ENCODE measurements at regions not wholly inside any gene's neighbourhood (a gene's known extent, or its start where the extent isn't known, plus 50 kb on each side); places are given as distances from the start of the nearest gene placed in this dataset.

DNA sequence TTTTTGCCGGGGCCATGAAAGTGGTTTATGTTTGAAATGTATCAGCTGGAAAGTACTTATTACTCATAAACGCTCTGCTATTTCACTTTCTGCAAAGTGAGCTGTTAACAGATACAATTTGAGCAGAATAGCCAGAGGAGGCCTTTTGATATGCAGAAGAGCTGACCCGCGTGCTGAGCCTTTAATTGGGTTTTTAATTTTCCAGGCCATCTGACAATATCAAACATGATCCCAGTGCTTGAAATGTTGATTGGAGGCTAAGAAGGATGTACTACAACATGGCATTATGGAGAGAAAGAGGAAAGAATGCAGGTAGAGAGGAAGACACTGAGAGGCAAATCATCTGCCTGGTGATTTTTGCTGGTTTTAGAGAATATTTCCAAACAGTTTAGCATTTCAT, 261.3 kb upstream of the MEIS2 start:
- 52 to 68% (median 65%) methylated on average over 4 of the region's 4 CpGs for WGBS, 5 donors
- Histone ChIP-seq H3K4me3 (no peak overlapping the region), H3K27ac (no peak overlapping the region), H3K9me3 (no peaks in the 10 kb centered on the region), H3K27me3 (no peaks in the 10 kb centered on the region), H3K4me1 (no peaks in the 10 kb centered on the region), H3K36me3 (no peaks in the 10 kb centered on the region)
- TF ChIP-seq EP300 (IDR thresholded peaks at IDR 0.05) (no peak), POLR2A (IDR thresholded peaks at IDR 0.05) (no peak), POLR2AphosphoS5 (IDR thresholded peaks at IDR 0.05) (no peak)
- TF ChIP-seq, protein P1, sequence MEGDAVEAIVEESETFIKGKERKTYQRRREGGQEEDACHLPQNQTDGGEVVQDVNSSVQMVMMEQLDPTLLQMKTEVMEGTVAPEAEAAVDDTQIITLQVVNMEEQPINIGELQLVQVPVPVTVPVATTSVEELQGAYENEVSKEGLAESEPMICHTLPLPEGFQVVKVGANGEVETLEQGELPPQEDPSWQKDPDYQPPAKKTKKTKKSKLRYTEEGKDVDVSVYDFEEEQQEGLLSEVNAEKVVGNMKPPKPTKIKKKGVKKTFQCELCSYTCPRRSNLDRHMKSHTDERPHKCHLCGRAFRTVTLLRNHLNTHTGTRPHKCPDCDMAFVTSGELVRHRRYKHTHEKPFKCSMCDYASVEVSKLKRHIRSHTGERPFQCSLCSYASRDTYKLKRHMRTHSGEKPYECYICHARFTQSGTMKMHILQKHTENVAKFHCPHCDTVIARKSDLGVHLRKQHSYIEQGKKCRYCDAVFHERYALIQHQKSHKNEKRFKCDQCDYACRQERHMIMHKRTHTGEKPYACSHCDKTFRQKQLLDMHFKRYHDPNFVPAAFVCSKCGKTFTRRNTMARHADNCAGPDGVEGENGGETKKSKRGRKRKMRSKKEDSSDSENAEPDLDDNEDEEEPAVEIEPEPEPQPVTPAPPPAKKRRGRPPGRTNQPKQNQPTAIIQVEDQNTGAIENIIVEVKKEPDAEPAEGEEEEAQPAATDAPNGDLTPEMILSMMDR (IDR thresholded peaks at IDR 0.05) = no peak
- no peak for DNase-seq
- intact Hi-C loops (cut with DNase I; ENCODE audit: low total_unique reads) = no loop called here

DNA sequence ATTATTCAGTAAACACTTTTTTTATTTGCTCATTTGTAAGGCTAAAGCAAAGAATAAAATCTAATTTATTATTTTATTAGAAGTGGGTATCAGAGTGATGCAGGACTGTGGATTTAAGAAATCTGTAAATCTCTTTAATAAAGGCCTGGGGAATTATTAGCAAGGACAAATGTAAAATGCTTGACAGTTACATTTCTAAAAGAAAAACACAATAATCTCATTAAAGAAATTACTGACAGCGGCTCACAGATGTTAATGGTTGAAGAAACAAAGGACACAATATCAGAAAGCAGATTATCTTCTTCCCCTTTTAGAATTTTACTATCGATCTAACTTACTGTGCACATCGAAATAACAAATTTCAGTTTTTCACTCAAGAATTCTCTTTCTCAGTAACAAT, 262.1 kb upstream of the MEIS2 start:
- no peak for DNase-seq
- intact Hi-C loops (cut with DNase I; ENCODE audit: low total_unique reads) = no loop called here
- H3K36me3 ChIP-seq = no peaks in the 10 kb centered on the region
- no peaks in the 10 kb centered on the region for H3K4me1 ChIP-seq
- no peaks in the 10 kb centered on the region for H3K9me3 ChIP-seq
- H3K27ac ChIP-seq = no peak overlapping the region
- H3K4me3 ChIP-seq = no peak overlapping the region
- WGBS, 5 donors = 85 to 94% (median 91%) methylated on average over 3 of the region's 3 CpGs
- no peak for TF ChIP-seq POLR2AphosphoS5 (IDR thresholded peaks at IDR 0.05)
- TF ChIP-seq, protein P1 (IDR thresholded peaks at IDR 0.05) = no peak
- TF ChIP-seq POLR2A (IDR thresholded peaks at IDR 0.05) = no peak
- no peak for TF ChIP-seq EP300 (IDR thresholded peaks at IDR 0.05)
- H3K27me3 ChIP-seq = no peaks in the 10 kb centered on the region

DNA sequence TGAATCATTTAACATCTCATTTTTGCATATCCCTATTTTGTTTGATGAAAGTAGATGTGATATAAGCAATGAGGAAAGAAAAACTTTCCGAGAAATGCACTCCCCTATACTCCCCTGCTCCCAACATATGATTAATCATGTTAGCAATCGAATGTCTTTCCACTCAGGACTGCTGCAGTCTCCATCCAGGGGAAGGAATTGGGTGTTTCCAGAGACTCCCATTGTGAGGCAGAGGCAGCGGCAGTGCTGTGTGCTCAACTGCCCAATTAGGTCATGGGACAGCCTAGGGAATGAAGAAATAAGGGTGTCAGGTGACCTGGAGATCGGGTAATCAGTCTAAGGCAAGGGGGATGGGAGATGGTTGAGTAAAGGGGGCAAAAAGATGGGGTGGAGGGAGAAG, 268.6 kb upstream of the MEIS2 start:
- Histone ChIP-seq H3K9me3 (no peaks in the 10 kb centered on the region), H3K27ac (no peak overlapping the region), H3K36me3 (no peaks in the 10 kb centered on the region), H3K27me3 (no peaks in the 10 kb centered on the region), H3K4me3 (no peak overlapping the region), H3K4me1 (no peaks in the 10 kb centered on the region)
- no peak for DNase-seq
- WGBS, 5 donors = 69 to 73% (median 72%) methylated on average over 4 of the region's 4 CpGs
- intact Hi-C loops (cut with DNase I; ENCODE audit: low total_unique reads) = no loop called here
- no peak for TF ChIP-seq POLR2A (IDR thresholded peaks at IDR 0.05)
- TF ChIP-seq, protein P1 (IDR thresholded peaks at IDR 0.05) = no peak

DNA sequence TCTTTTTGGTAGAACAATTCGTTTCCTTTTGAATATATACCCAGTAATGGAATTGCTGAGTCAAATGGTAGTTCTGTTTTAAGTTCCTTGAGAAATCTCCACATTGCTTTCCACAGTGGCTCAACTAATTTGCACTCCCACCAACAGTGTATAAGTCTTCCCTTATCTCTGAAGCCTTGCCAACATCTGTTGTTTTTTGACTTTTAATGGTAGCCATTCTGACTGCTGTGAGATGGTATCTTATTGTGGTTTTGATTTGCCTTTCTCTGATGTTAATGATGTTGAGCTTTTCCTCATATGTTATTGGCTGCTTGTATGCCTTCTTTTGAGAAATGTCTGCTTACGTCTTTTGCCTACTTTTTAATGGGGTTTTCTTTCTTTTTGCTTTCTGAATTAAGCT, 270.6 kb upstream of the MEIS2 start:
- no peak overlapping the region for H3K27ac ChIP-seq
- intact Hi-C loops (cut with DNase I; ENCODE audit: low total_unique reads) = no loop called here
- H3K4me3 ChIP-seq = no peak overlapping the region
- H3K36me3 ChIP-seq = no peaks in the 10 kb centered on the region
- 58 to 72% (median 63%) methylated on average over 2 of the region's 2 CpGs for WGBS, 5 donors
- TF ChIP-seq POLR2AphosphoS5 (IDR thresholded peaks at IDR 0.05) (no peak), POLR2A (IDR thresholded peaks at IDR 0.05) (no peak), EP300 (IDR thresholded peaks at IDR 0.05) (no peak)
- TF ChIP-seq, protein P1 (IDR thresholded peaks at IDR 0.05) = no peak
- H3K27me3 ChIP-seq = no peaks in the 10 kb centered on the region
- DNase-seq = no peak
- no peaks in the 10 kb centered on the region for H3K4me1 ChIP-seq
- no peaks in the 10 kb centered on the region for H3K9me3 ChIP-seq

DNA sequence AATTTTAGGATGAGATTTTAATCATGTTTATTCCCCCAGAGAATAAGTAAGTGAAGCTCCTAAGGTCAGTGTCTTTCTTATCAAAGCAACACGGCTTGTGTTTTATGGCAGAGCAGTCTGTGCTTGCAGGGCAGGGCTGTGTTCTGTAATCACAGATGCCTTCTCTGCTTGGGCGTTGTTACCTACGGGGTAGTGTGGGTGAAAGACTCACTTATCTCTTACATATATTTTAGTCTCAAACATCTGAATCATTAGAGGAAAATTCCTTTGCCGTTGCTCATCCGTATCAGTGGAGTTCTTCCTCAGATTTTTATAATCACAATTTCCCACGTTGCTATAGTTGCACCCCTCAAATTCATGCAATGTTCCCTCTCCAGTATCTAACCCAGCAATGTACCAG, 271.7 kb upstream of the MEIS2 start:
- 48 to 59% (median 51%) methylated on average over 6 of the region's 6 CpGs for WGBS, 5 donors
- no peak for TF ChIP-seq POLR2AphosphoS5 (IDR thresholded peaks at IDR 0.05)
- TF ChIP-seq, protein P1 (IDR thresholded peaks at IDR 0.05) = no peak
- no peak for TF ChIP-seq POLR2A (IDR thresholded peaks at IDR 0.05)
- no peak for TF ChIP-seq EP300 (IDR thresholded peaks at IDR 0.05)
- Histone ChIP-seq H3K4me3 (no peak overlapping the region), H3K9me3 (no peaks in the 10 kb centered on the region), H3K27me3 (no peaks in the 10 kb centered on the region), H3K4me1 (no peaks in the 10 kb centered on the region), H3K36me3 (no peaks in the 10 kb centered on the region), H3K27ac (no peak overlapping the region)
- intact Hi-C loops (cut with DNase I; ENCODE audit: low total_unique reads) = no loop called here
- no peak for DNase-seq
